ENCODE measurements at regions not wholly inside any gene's neighbourhood (a gene's known extent, or its start where the extent isn't known, plus 50 kb on each side); places are given as distances from the start of the nearest gene placed in this dataset.

- no peak for TF ChIP-seq CTCF (conservative IDR thresholded peaks at IDR 0.05 in 1 of 2, IDR thresholded peaks at IDR 0.05 in 1 of 2; ENCODE audit: low read depth in 1 of 2, low read length in 2 of 2)
- no peak for TF ChIP-seq EZH2 (IDR thresholded peaks at IDR 0.05; ENCODE audit: low read length, missing control alignments)
Observed at GRCh38 chr11:110362971-110363509, 66.6 kb upstream of the RDX start.
